Activated CD8-positive, alpha-beta T cell treated with anti-CD3 and anti-CD28 coated beads for 36 hours (primary cell): ENCODE measurements at regions not wholly inside any gene's neighbourhood (a gene's known extent, or its start where the extent isn't known, plus 50 kb on each side); places are given as distances from the start of the nearest gene placed in this dataset.

Experiments
- ATAC-seq: fragments of 200-7000 bp; cut with Tn5 transposase; one replicate; pipeline ENCODE4 v1.10.0; 2021; ENCODE audit warnings: mild to moderate bottlenecking, moderate library complexity
- CTCF ChIA-PET: fragments of 350-600 bp; sonication (Branson Sonifier 250); formaldehyde crosslinking; loops from one replicate; lab custom pipeline; 2021; ENCODE audit warnings: antibody characterized with exemption; lab: Charles Lee
- POLR2A ChIA-PET: fragments of 350-600 bp; sonication (Branson Sonifier 250); formaldehyde crosslinking; loops from one replicate; lab custom pipeline; 2021; ENCODE audit warnings: antibody characterized with exemption; lab: Charles Lee
- DNase-seq: peaks from one replicate; pipeline ENCODE4 v3.0.0-alpha.2; 2020
- H3K27ac Mint-ChIP-seq: one replicate; pipeline ENCODE4 v1.8.0; 2021; ENCODE audit warnings: mild to moderate bottlenecking, mixed read lengths
- H3K27me3 Mint-ChIP-seq: one replicate; pipeline ENCODE4 v1.8.0; 2021; ENCODE audit warnings: mixed read lengths
- H3K36me3 Mint-ChIP-seq: one replicate; pipeline ENCODE4 v1.8.0; 2021; ENCODE audit warnings: low read depth, mixed read lengths
- H3K4me1 Mint-ChIP-seq: one replicate; pipeline ENCODE4 v1.8.0; 2021; ENCODE audit warnings: low read depth, mixed read lengths
- H3K4me3 Mint-ChIP-seq: one replicate; pipeline ENCODE4 v1.8.0; 2021; ENCODE audit warnings: mild to moderate bottlenecking, moderate library complexity, mixed read lengths
- H3K9me3 Mint-ChIP-seq: one replicate; pipeline ENCODE4 v1.8.0; 2021; ENCODE audit warnings: mixed read lengths
- intact Hi-C: fragments of 100-400 bp; cut with micrococcal nuclease; formaldehyde crosslinking; loops from one replicate; pipeline ENCODE4 v1.10.0; 2022
- TF ChIP-seq, protein P1 (sequence below): fragments of 200-600 bp; IDR thresholded peaks from one replicate; pipeline ENCODE4 v1.8.0; 2022; ENCODE audit warnings: antibody characterized with exemption, mild to moderate bottlenecking

- TF ChIP-seq, protein P1, sequence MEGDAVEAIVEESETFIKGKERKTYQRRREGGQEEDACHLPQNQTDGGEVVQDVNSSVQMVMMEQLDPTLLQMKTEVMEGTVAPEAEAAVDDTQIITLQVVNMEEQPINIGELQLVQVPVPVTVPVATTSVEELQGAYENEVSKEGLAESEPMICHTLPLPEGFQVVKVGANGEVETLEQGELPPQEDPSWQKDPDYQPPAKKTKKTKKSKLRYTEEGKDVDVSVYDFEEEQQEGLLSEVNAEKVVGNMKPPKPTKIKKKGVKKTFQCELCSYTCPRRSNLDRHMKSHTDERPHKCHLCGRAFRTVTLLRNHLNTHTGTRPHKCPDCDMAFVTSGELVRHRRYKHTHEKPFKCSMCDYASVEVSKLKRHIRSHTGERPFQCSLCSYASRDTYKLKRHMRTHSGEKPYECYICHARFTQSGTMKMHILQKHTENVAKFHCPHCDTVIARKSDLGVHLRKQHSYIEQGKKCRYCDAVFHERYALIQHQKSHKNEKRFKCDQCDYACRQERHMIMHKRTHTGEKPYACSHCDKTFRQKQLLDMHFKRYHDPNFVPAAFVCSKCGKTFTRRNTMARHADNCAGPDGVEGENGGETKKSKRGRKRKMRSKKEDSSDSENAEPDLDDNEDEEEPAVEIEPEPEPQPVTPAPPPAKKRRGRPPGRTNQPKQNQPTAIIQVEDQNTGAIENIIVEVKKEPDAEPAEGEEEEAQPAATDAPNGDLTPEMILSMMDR, result no peak
- H3K4me1 Mint-ChIP-seq, result no peaks in the 10 kb centered on the region
- CTCF ChIA-PET, result no interaction called here
- intact Hi-C loops, result no loop called here
- no peak overlapping the region for H3K27ac Mint-ChIP-seq
- no peaks in the 10 kb centered on the region for H3K9me3 Mint-ChIP-seq
- H3K27me3 Mint-ChIP-seq, result peaks cover 1% of the 10 kb centered on the region
- ATAC-seq (no peak), DNase-seq (no peak)
- H3K36me3 Mint-ChIP-seq, result no peaks in the 10 kb centered on the region
- H3K4me3 Mint-ChIP-seq, result no peak overlapping the region
- POLR2A ChIA-PET, result no interaction called here
Measured at GRCh38 chr10:27413831-27414348, 90.2 kb upstream of the RAB18 start.

- no peak overlapping the region for H3K27ac Mint-ChIP-seq
- H3K4me3 Mint-ChIP-seq, result no peak overlapping the region
- CTCF ChIA-PET, result no interaction called here
- TF ChIP-seq, protein P1, result no peak
- DNase-seq (no peak), ATAC-seq (no peak)
- intact Hi-C loops, result no loop called here
- H3K9me3 Mint-ChIP-seq, result no peaks in the 10 kb centered on the region
- POLR2A ChIA-PET, result no interaction called here
- no peaks in the 10 kb centered on the region for H3K4me1 Mint-ChIP-seq
- H3K36me3 Mint-ChIP-seq, result no peaks in the 10 kb centered on the region
- H3K27me3 Mint-ChIP-seq, result peaks cover 1% of the 10 kb centered on the region
Measured at GRCh38 chr10:27413387-27413786, 90.7 kb upstream of the RAB18 start.

DNA sequence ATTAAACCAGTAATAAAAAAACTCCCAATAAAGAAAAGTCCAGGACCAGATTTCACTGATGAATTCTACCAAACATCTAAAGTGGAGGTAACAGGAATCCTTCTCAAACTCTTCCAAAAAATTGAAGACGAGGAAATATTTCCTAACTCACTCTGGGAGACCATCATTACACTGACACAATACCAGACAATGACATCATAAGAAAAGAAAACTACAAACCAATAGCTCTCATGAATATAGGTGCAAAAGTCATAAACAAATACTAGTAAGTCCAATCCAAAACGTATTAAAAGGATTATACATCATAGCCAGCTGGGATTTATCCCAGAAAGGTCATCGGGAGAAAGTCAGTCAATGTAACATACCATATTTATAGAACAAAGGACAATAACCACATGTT is 94.0 kb upstream of the RAB18 start:
- no peak overlapping the region for H3K4me3 Mint-ChIP-seq
- no peaks in the 10 kb centered on the region for H3K4me1 Mint-ChIP-seq
- H3K27me3 Mint-ChIP-seq, result peaks cover 5% of the 10 kb centered on the region
- DNase-seq (no peak), ATAC-seq (no peak)
- no peaks in the 10 kb centered on the region for H3K36me3 Mint-ChIP-seq
- TF ChIP-seq, protein P1, result no peak
- intact Hi-C loops, result no loop called here
- no peak overlapping the region for H3K27ac Mint-ChIP-seq
- CTCF ChIA-PET, result interaction anchor here (1.1 kb wide), 1 partner anchor 15 kb away, joined by 3 read pairs; no protein-coding TSS in a partner anchor
- POLR2A ChIA-PET, result no interaction called here
- H3K9me3 Mint-ChIP-seq, result no peaks in the 10 kb centered on the region

GRCh38 chr10:27407271-27407670 is 96.8 kb upstream of the RAB18 start:
- DNase-seq, result no peak
- Mint-ChIP-seq H3K36me3 (no peaks in the 10 kb centered on the region), H3K27me3 (peaks cover 11% of the 10 kb centered on the region), H3K9me3 (no peaks in the 10 kb centered on the region), H3K4me1 (no peaks in the 10 kb centered on the region), H3K27ac (no peak overlapping the region), H3K4me3 (no peak overlapping the region)
- ChIA-PET POLR2A (no interaction called here), CTCF (no interaction called here)
- ATAC-seq, result no peak
- TF ChIP-seq, protein P1, result no peak
- intact Hi-C loops, result no loop called here

- Mint-ChIP-seq H3K27me3 (peaks cover 4% of the 10 kb centered on the region), H3K9me3 (no peaks in the 10 kb centered on the region), H3K36me3 (no peaks in the 10 kb centered on the region), H3K27ac (no peak overlapping the region), H3K4me1 (no peaks in the 10 kb centered on the region), H3K4me3 (no peak overlapping the region)
- ChIA-PET POLR2A (no interaction called here), CTCF (no interaction called here)
- ATAC-seq (no peak), DNase-seq (no peak)
- intact Hi-C loops, result no loop called here
- TF ChIP-seq, protein P1, result no peak
Measured at GRCh38 chr10:27399871-27400270, 104.2 kb upstream of the RAB18 start.
